ENCODE measurements at regions not wholly inside any gene's neighbourhood (a gene's known extent, or its start where the extent isn't known, plus 50 kb on each side); places are given as distances from the start of the nearest gene placed in this dataset.

- TF ChIP-seq, protein P1, sequence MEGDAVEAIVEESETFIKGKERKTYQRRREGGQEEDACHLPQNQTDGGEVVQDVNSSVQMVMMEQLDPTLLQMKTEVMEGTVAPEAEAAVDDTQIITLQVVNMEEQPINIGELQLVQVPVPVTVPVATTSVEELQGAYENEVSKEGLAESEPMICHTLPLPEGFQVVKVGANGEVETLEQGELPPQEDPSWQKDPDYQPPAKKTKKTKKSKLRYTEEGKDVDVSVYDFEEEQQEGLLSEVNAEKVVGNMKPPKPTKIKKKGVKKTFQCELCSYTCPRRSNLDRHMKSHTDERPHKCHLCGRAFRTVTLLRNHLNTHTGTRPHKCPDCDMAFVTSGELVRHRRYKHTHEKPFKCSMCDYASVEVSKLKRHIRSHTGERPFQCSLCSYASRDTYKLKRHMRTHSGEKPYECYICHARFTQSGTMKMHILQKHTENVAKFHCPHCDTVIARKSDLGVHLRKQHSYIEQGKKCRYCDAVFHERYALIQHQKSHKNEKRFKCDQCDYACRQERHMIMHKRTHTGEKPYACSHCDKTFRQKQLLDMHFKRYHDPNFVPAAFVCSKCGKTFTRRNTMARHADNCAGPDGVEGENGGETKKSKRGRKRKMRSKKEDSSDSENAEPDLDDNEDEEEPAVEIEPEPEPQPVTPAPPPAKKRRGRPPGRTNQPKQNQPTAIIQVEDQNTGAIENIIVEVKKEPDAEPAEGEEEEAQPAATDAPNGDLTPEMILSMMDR (IDR thresholded peaks at IDR 0.05 in 8 of 11, conservative IDR thresholded peaks at IDR 0.05 in 3 of 11) = no peak
- no peak for TF ChIP-seq POLR2AphosphoS5 (IDR thresholded peaks at IDR 0.05)
Observed at GRCh38 chr11:122176651-122177050, 60.6 kb upstream of the BLID start.
